Choroid plexus epithelial cell (primary cell): ENCODE measurements at regions not wholly inside any gene's neighbourhood (a gene's known extent, or its start where the extent isn't known, plus 50 kb on each side); places are given as distances from the start of the nearest gene placed in this dataset.
A peak's percentile ranks its signal among the peaks of the same experiment; 100 is the strongest.
"Not testable (repeated sequence)": the region's sequence is repeated elsewhere in the genome, so short reads cannot be mapped to it uniquely, and the experiment has no call there.

Experiments used
- DNase-seq: peaks from one replicate; pipeline ENCODE4 v3.0.0-alpha.2; 2010; ENCODE audit warnings: low read depth
- H3K4me3 ChIP-seq: 2 replicates; pipeline ENCODE4 v1.5.1; 2011; ENCODE audit warnings: low read depth, mild to moderate bottlenecking, control low read depth, low read length, moderate library complexity
- TF ChIP-seq, protein P1 (sequence below): conservative IDR thresholded peaks from 2 replicates; pipeline ENCODE4 v1.5.1; 2011; ENCODE audit warnings: low read depth, mild to moderate bottlenecking, control low read depth, inconsistent platforms, low read length, moderate library complexity

DNA sequence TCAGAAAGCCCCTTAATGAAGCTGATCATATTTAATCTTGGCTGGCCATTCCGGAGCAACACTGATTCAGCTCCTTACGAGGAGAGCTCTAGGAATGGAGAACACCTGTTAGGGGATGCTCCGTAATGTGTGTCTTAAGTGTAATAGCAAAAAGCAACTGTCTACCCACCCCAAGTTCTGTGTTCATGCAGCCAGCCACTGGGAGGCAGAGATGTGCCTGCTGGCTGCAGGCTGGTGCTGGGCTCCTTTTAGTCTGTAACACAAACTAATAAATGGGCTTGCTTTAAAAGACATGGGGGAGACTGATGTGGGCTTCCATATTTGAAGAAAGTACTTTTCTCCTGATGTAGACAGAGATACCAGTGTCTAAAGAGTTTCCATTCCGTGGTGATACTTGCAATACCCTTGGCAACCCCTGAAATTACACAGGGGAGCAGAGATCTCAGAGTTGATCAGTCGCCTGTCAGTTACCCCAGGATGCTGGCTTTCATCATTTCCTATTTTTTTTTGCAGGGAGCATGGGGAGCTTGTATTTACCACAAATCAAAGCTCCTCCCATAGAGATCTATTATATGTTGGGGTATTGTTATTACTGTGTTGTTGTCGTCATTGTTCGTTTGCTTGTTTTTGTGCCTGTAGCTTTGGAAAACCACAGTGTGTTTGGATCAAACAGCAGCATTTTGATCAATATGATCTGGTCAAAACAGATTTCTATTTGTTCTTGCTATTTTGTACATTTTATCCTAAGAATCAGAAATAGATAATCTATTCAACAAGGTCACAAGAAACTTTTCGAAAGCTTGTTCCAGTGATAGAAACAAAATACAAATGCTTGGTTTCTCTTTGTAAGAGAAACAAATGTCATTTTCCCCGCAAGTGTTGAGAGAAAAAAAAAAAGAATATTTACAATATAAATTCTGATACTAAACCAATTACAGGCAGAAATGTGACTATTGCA lies 65.8 kb downstream of the MTX3 start:
- H3K4me3 ChIP-seq, result no peak overlapping the region
- peak; percentile 35 for DNase-seq
- TF ChIP-seq, protein P1, sequence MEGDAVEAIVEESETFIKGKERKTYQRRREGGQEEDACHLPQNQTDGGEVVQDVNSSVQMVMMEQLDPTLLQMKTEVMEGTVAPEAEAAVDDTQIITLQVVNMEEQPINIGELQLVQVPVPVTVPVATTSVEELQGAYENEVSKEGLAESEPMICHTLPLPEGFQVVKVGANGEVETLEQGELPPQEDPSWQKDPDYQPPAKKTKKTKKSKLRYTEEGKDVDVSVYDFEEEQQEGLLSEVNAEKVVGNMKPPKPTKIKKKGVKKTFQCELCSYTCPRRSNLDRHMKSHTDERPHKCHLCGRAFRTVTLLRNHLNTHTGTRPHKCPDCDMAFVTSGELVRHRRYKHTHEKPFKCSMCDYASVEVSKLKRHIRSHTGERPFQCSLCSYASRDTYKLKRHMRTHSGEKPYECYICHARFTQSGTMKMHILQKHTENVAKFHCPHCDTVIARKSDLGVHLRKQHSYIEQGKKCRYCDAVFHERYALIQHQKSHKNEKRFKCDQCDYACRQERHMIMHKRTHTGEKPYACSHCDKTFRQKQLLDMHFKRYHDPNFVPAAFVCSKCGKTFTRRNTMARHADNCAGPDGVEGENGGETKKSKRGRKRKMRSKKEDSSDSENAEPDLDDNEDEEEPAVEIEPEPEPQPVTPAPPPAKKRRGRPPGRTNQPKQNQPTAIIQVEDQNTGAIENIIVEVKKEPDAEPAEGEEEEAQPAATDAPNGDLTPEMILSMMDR, result peak; percentile 53

DNA sequence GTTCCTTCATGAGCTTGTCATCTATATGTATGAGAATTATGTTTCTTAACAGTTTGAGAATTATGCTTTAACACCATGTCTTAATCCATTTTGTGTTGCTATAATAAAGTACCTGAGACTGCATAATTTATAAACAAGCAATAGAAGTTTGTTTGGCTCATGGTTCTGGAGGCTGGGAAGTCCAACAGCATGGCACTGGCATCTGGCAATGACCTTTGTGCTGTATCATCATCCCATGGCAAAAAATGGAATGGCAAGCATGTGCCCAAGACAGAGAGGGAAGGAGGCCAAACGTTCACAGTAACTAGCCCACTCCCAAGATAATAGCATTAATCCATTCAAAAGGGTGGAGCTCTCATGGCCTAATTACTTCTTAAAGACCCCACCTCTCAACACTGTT lies 67.6 kb downstream of the MTX3 start:
- no peak overlapping the region for H3K4me3 ChIP-seq
- DNase-seq, result no peak
- TF ChIP-seq, protein P1, result no peak

DNA sequence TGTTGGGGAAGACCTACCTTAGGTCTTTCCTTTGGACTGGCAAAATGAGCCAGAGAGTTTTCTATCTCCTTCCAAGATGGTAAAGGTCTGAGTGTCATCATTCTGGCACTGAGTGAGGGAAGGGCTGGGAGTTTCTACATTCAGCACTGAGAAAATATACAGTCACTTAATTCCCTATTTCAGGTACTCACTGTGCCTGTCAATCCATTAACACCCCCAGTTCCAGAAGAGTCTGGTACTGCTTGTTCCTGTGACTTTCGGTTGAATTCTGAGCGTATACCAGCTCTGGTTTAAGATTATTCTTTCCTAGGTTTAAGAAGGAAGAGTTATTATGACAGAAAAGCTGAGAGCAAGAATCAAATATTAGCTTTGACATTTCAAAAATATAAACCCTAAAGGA lies 68.4 kb downstream of the MTX3 start:
- TF ChIP-seq, protein P1, result no peak

DNA sequence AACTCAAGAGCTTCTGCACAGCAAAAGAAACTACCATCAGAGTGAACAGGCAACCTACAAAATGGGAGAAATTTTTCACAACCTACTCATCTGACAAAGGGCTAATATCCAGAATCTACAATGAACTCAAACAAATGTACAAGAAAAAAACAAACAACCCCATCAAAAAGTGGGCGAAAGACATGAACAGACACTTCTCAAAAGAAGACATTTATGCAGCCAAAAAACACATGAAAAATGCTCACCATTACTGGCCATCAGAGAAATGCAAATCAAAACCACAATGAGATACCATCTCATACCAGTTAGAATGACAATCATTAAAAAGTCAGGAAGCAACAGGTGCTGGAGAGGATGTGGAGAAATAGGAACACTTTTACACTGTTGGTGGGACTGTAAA lies 83.6 kb downstream of the MTX3 start:
- H3K4me3 ChIP-seq, DNase-seq: not testable (repeated sequence)

More for the DNA sequence above, 68.4 kb downstream of the MTX3 start:
- no peak for DNase-seq
- no peak overlapping the region for H3K4me3 ChIP-seq

DNA sequence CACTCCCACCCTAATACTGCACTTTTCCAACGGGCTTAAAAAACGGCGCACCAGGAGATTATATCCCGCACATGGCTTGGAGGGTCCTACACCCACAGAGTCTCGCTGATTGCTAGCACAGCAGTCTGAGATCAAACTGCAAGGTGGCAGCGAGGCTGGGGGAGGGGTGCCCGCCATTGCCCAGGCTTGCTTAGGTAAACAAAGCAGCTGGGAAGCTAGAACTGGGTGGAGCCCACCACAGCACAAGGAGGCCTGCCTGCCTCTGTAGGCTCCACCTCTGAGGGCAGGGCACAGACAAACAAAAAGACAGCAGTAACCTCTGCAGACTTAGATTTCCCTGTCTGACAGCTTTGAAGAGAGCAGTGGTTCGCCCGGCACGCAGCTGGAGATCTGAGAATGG lies 88.5 kb downstream of the MTX3 start:
- DNase-seq, H3K4me3 ChIP-seq: not testable (repeated sequence)

DNA sequence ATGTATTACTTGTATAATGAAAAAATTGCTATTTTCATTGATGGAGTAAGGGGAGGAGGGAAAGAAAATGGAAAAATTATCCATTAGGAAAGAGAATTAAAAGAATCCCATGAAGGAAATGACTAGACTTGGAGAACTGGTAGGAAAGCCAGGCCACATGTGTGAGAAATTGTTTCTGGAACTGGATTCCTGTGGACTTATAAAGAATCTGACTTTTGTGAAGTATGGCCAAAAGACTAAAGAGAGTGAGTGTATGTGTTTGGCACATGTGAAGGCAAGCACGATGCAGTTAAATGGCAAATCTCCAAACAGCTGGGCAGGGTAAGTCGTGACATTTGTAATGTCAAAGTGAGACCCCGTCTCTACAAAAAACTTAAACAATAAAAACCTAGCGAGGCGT lies 89.4 kb downstream of the MTX3 start:
- H3K4me3 ChIP-seq, result no peak overlapping the region
- TF ChIP-seq, protein P1, result no peak
- DNase-seq, result no peak

DNA sequence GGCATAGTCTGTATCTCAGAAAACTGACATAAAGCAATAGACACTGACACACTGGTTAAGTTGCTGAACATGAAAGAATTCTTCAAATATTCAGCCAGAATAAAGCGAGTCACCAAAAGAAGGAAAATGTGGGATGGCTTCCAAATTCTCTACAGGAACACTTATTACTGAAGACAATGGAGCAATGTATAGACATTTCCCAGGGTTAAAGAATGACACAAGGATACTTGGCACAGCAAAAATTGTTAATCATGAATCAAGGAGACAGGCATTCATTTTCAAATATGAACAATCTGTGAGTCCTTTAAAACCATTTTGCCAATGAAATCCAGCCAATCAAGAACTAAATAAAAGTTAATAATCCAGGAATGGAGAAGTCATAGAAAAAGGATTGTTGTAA lies 92.5 kb downstream of the MTX3 start:
- TF ChIP-seq, protein P1, result no peak
- DNase-seq, result no peak
- H3K4me3 ChIP-seq, result no peak overlapping the region

DNA sequence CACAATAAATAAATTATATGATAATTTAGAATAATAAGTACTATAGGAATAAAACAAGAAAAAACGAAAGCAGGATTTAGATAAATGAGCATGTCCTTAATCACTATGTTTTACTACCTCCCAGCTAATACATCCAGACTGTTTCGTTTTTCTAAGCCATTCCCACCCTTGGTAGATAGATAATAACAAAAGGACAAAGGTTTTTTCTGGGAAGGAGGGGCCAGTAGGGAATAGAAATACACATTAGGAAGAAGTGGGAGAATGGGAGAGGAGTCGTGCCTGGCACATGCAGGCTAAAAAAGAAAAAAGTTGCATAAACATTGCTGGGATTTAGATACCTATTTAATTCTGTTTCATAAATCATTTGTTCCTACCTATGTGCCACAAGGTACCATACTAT lies 97.1 kb downstream of the MTX3 start:
- DNase-seq, result no peak
- TF ChIP-seq, protein P1, result no peak
- no peak overlapping the region for H3K4me3 ChIP-seq
